Omental fat pad (tissue), 3 donors: ENCODE measurements at regions not wholly inside any gene's neighbourhood (a gene's known extent, or its start where the extent isn't known, plus 50 kb on each side); places are given as distances from the start of the nearest gene placed in this dataset.

Source experiments
- ATAC-seq: fragments of 150-250 bp; one replicate; pipeline ENCODE4 v1.9.1; 2016; ENCODE audit warnings: mild to moderate bottlenecking, moderate library complexity; ENCODE audit not compliant: low FRiP score
- DNase-seq: peaks from one replicate; pipeline ENCODE4 v3.0.0-alpha.2; 2019; ENCODE audit warnings: low spot score
- CTCF ChIP-seq, 3 donors: fragments of 450-650 bp; IDR thresholded peaks; one replicate each; pipeline ENCODE4 v1.5.1; 2016 to 2017; ENCODE audit warnings: antibody characterized with exemption in 3 of 3, mild to moderate bottlenecking in 3 of 3, moderate library complexity in 2 of 3

DNA sequence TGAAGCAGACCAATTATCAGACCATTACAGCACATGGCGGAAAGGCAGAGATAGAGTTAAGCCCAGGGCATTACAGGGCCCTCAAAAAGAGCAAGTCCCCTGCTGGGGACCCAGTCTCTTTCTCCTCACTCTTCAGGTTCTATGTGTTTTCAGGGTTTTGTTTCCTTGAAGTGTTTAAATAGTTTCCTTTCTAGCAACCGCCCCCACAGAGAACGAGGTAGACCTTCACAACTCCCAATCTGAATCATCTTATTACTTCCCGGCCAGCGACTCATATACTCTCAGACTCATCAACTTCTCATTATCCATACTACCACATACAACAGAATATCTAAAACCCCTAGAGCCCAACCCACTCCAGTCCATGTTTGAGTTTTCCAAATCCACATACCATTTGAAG is 526.6 kb upstream of the ARID1B start:
- no peak for TF ChIP-seq CTCF (IDR thresholded peaks at IDR 0.05)
- no peak for DNase-seq
- no peak for ATAC-seq

- no peak for TF ChIP-seq CTCF (IDR thresholded peaks at IDR 0.05)
- DNase-seq (no peak), ATAC-seq (no peak)
Observed at GRCh38 chr6:156242206-156242605, 535.0 kb upstream of the ARID1B start.

DNA sequence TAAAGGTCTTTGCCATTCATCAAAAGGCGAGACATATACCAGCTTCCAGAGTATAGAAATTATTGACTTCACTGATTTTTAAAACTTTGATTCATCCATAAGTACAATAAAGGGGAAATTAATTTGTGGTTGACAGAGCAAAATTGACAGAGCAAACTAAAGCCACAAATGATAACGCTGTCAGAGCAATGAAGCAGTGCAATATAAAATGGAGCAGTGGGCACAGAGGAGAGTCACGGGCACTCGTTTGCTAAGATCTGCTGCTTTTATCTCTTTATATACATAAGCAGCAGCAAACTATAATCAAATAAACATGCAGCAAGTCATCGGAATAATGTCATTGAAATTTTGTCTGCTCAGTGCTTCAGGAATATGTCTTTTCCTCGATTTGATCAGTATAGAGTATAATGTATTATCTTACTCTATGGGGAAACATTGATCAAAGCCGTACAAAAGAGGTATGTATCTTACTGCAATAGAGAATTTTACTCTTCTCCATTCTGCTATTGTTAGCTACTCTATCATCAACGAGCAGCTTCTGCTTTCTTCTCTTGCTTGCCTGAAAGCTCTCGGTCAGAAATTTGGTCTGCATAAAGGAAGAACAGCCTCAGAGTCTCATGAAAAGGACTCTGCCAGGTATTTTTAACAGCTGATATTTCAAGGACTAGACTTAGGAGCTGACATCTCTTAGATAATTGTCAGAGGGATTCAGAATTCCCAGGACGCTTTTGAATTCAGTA is 546.0 kb upstream of the ARID1B start:
- no peak for ATAC-seq
- no peak for TF ChIP-seq CTCF (IDR thresholded peaks at IDR 0.05)
- DNase-seq = no peak

- no peak for TF ChIP-seq CTCF (IDR thresholded peaks at IDR 0.05)
- DNase-seq (no peak), ATAC-seq (no peak)
Observed at GRCh38 chr6:156219973-156220372, 557.2 kb upstream of the ARID1B start.

GRCh38 chr6:156205678-156206077 is 571.5 kb upstream of the ARID1B start:
- no peak for ATAC-seq
- no peak for DNase-seq

DNA sequence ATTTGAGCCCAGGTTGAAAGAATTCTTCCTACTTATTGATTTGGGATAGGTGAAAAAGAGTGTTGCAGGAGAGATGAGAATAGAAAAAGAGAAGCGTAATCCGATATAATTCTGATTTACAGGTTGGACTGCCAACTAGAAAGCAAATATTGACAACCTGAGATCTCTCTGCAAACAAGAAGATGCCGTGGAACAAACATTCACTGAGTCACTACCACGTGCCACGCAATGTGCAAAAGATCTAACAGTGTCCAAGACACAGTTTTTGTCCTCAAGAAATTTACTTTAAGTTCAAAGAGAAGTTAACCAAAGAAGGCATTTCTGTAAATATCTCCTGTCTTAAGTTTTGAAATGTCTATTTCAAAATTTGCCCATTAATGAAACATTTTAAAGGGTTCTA is 578.0 kb upstream of the ARID1B start:
- no peak for ATAC-seq
- no peak for TF ChIP-seq CTCF (IDR thresholded peaks at IDR 0.05)
- DNase-seq = no peak

More at GRCh38 chr6:156205678-156206077, 571.5 kb upstream of the ARID1B start:
- TF ChIP-seq CTCF (IDR thresholded peaks at IDR 0.05) = no peak

DNA sequence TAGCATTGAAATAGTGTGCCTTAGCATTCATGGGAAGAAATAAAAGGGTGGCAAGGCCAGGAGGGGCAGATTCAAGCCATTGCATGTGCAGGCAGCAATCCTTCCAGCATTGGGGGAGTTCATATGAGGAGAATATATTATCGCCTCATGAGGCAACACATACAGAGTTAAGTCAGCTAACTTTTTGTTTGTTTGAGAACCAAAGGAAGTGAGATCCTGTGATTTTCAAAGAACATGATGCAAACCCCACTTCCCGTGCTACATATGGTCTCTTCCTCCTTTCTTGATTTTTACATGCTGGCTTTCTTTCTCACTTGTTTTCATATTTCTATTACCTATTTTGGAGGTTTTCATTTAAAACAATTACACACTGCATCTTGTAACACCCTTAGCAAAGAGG is 579.7 kb upstream of the ARID1B start:
- DNase-seq (no peak), ATAC-seq (no peak)
- no peak for TF ChIP-seq CTCF (IDR thresholded peaks at IDR 0.05)
